Epithelial cell of esophagus (primary cell): ENCODE measurements at regions not wholly inside any gene's neighbourhood (a gene's known extent, or its start where the extent isn't known, plus 50 kb on each side); places are given as distances from the start of the nearest gene placed in this dataset.

Experiments
- DNase-seq: peaks from one replicate; pipeline ENCODE4 v3.0.0; 2010; ENCODE audit warnings: low read depth
- H3K4me3 ChIP-seq: 2 replicates; pipeline ENCODE4 v1.5.1; 2011; ENCODE audit warnings: mild to moderate bottlenecking, low read length, control low read depth
- TF ChIP-seq, protein P1 (sequence below): IDR thresholded peaks from 2 replicates; pipeline ENCODE4 v1.5.1; 2011; ENCODE audit warnings: low read depth, mild to moderate bottlenecking, low read length, control low read depth, inconsistent platforms; ENCODE audit not compliant: insufficient read depth; ENCODE audit errors: missing control alignments

GRCh38 chr18:27899893-27900292 lies 277.0 kb downstream of the CDH2 start:
- no peak overlapping the region for H3K4me3 ChIP-seq
- TF ChIP-seq, protein P1, sequence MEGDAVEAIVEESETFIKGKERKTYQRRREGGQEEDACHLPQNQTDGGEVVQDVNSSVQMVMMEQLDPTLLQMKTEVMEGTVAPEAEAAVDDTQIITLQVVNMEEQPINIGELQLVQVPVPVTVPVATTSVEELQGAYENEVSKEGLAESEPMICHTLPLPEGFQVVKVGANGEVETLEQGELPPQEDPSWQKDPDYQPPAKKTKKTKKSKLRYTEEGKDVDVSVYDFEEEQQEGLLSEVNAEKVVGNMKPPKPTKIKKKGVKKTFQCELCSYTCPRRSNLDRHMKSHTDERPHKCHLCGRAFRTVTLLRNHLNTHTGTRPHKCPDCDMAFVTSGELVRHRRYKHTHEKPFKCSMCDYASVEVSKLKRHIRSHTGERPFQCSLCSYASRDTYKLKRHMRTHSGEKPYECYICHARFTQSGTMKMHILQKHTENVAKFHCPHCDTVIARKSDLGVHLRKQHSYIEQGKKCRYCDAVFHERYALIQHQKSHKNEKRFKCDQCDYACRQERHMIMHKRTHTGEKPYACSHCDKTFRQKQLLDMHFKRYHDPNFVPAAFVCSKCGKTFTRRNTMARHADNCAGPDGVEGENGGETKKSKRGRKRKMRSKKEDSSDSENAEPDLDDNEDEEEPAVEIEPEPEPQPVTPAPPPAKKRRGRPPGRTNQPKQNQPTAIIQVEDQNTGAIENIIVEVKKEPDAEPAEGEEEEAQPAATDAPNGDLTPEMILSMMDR, result no peak
- no peak for DNase-seq

- DNase-seq, result no peak
- TF ChIP-seq, protein P1, result no peak
- H3K4me3 ChIP-seq, result no peak overlapping the region
These were observed 282.2 kb downstream of the CDH2 start for GRCh38 chr18:27894746-27895145.

- no peak overlapping the region for H3K4me3 ChIP-seq
- peak; percentile 17 for DNase-seq
- TF ChIP-seq, protein P1, result no peak
These were observed 289.0 kb downstream of the CDH2 start for GRCh38 chr18:27887711-27888495.

DNA sequence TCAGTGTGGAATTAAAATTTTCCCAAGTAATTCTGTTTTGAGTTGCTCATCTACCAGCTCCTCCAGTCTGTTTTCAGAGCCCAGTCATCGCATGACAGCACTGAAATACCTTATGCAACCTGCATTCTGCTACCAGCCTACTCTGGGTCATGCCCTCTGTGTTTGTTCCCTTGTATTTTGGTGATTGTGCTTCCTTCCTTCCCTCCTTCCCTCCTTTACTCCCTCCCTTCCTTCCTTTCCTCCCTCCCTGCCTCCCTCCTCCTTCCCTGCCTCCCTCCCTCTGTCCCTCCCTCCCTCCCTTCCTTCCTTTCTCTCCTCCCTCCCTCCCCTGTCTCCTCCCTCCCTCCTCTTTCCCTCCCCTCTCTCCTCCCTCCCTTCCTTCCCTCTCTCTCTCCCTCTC lies 289.6 kb downstream of the CDH2 start:
- TF ChIP-seq, protein P1, result no peak
- DNase-seq, result peak; percentile 78
- H3K4me3 ChIP-seq, result no peak overlapping the region

- DNase-seq, result no peak
These were observed 297.4 kb downstream of the CDH2 start for GRCh38 chr18:27879540-27879939.

GRCh38 chr18:27871726-27872125 lies 305.2 kb downstream of the CDH2 start:
- H3K4me3 ChIP-seq, result no peak overlapping the region
- no peak for DNase-seq
- TF ChIP-seq, protein P1, result no peak

More at GRCh38 chr18:27879540-27879939, 297.4 kb downstream of the CDH2 start:
- TF ChIP-seq, protein P1, result no peak
- H3K4me3 ChIP-seq, result no peak overlapping the region

GRCh38 chr18:27869735-27870134 lies 307.2 kb downstream of the CDH2 start:
- TF ChIP-seq, protein P1, result no peak
- no peak for DNase-seq
- H3K4me3 ChIP-seq, result no peak overlapping the region
